ENCODE measurements at regions not wholly inside any gene's neighbourhood (a gene's known extent, or its start where the extent isn't known, plus 50 kb on each side); places are given as distances from the start of the nearest gene placed in this dataset.
A peak's percentile ranks its signal among the peaks of the same experiment; 100 is the strongest.

DNA sequence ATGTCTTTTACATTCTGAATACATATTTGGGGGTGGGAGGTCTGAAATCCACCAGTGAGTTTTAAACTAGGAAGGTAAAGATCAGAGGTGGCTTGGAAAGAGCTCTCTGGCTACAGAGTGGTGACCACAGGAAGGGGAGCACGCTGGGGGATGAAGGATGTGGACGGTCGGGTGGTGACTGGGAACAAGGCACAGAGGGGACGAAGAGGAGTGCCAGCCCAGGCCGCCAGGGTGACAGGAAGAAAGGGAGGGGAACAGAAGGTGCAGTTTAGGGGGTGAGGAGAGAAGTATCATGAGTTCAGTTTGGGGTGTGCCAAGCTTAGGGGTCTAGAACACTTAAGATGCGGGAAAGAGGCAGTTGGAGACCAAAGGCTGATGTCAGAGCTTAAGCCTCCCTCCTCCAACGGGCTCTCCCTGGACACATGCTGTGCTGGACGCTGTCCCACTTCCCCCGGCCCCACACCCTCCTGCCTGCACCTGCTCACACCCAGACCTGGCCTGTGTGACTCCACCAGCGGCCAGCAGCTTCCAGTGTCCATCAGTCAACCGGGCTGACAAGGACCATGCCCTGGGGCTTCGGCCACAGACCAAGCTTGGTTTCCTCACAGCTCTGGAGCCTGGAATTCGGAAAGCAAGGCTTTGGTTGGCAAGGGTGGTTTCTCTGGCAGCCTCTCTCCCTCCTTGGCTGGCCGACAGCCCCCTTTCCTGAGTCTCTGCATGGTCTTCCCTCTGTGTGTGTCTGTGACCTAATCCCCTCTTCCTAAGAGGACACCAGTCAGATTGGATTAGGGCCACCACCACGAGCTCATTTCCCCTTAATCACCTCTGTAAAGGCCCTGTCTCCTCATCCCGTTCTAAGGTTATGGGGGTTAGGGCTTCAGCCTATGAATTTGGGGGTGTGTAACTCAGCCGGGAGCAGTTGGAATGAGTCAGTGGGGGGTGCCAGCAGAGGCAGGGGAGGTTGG, 120.4 kb upstream of the IQSEC1 start:
- H2AFZ ChIP-seq (ENCODE audit: low read length) = no peak overlapping the region
- no peak for DNase-seq (ENCODE audit: low spot score)
- no TSS peak for BruUV-seq (replicated peaks)
- H3K4me1 ChIP-seq (ENCODE audit: insufficient read depth, low read length, poor library complexity, severe bottlenecking) = peaks cover 24% of the 10 kb centered on the region
- H4K20me1 ChIP-seq (ENCODE audit: insufficient read depth, low read length) = no peaks in the 10 kb centered on the region
- TF ChIP-seq EZH2phosphoT487 (IDR thresholded peaks at IDR 0.05; ENCODE audit: borderline replicate concordance, low read depth, low read length) = no peak
- TF ChIP-seq, protein P1, sequence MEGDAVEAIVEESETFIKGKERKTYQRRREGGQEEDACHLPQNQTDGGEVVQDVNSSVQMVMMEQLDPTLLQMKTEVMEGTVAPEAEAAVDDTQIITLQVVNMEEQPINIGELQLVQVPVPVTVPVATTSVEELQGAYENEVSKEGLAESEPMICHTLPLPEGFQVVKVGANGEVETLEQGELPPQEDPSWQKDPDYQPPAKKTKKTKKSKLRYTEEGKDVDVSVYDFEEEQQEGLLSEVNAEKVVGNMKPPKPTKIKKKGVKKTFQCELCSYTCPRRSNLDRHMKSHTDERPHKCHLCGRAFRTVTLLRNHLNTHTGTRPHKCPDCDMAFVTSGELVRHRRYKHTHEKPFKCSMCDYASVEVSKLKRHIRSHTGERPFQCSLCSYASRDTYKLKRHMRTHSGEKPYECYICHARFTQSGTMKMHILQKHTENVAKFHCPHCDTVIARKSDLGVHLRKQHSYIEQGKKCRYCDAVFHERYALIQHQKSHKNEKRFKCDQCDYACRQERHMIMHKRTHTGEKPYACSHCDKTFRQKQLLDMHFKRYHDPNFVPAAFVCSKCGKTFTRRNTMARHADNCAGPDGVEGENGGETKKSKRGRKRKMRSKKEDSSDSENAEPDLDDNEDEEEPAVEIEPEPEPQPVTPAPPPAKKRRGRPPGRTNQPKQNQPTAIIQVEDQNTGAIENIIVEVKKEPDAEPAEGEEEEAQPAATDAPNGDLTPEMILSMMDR (conservative IDR thresholded peaks at IDR 0.05; ENCODE audit: low read length) = no peak
- CTCF ChIA-PET (ENCODE audit: unreplicated experiment) = interaction anchor here (0.9 to 1.0 kb wide), 2 partner anchors 36 to 102 kb away, joined by 3 to 4 read pairs; no protein-coding TSS in a partner anchor
- no peaks in the 10 kb centered on the region for H3K79me2 ChIP-seq (ENCODE audit: insufficient read depth, low read depth, low read length)
- H3K9me2 ChIP-seq (ENCODE audit: insufficient read depth, low read length) = no peaks in the 10 kb centered on the region
- no peak overlapping the region for H3K4me2 ChIP-seq (ENCODE audit: low read length)
- H3K4me3 ChIP-seq (ENCODE audit: low read depth, low read length, poor library complexity, severe bottlenecking) = no peak overlapping the region
- intact Hi-C loops (cut with micrococcal nuclease; ENCODE audit: unreplicated experiment) = no loop called here
- H3K27ac ChIP-seq (ENCODE audit: low read depth, low read length, poor library complexity, severe bottlenecking) = no peak overlapping the region
- no peaks in the 10 kb centered on the region for H3K36me3 ChIP-seq (ENCODE audit: insufficient read depth, low read length)
- H3K9me3 ChIP-seq (ENCODE audit: low read length) = no peaks in the 10 kb centered on the region
- POLR2A ChIA-PET = interaction anchor here (0.6 to 0.7 kb wide), 2 partner anchors 24 to 452 kb away, joined by 3 to 4 read pairs; no protein-coding TSS in a partner anchor

DNA sequence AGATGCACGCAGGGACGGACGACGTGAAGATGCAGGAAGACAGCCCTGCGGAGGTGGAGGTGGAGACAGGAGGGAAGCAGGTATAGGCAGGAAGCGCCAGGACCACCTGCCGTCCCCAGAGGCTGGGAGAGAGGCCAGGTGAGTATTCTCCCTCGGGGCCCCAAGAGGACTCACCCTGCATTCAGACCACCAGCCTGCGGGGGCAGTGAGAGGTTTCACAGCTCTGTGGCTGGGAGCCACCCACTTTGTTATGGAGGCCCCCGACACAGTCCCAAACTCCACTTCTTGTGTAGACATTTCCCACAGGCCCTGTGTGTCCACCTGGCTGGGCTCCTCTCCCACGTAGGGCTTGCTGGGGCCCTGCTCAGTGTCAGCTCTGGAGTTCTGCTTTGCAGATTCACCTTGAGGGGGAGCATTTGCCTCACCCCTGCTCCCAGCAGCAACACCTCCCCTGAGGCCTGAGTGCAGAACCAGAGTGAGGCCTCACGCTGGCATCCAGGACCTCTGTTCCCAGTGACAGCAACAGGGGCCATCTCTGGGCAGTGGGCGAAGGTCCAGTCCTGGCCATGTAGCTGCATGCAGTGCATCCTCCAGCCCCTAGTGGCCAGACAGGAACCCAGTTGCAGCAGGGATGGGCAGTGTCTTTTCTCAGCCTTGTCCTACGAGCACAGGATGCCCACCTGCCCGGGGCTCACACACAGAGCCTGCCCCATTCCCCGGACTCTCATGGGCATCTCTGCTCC, 119.4 kb upstream of the IQSEC1 start:
- DNase-seq (ENCODE audit: low spot score) = no peak
- H3K4me3 ChIP-seq (ENCODE audit: low read depth, low read length, poor library complexity, severe bottlenecking) = no peak overlapping the region
- BruUV-seq (replicated peaks) = no TSS peak
- H3K4me1 ChIP-seq (ENCODE audit: insufficient read depth, low read length, poor library complexity, severe bottlenecking) = peaks cover 24% of the 10 kb centered on the region
- ChIA-PET CTCF (ENCODE audit: unreplicated experiment) (interaction anchor here (1.0 kb wide), 1 partner anchor 101 kb away, joined by 4 read pairs; no protein-coding TSS in a partner anchor), POLR2A (interaction anchor here (0.7 kb wide), 1 partner anchor 23 kb away, joined by 4 read pairs; no protein-coding TSS in a partner anchor)
- H3K27ac ChIP-seq (ENCODE audit: low read depth, low read length, poor library complexity, severe bottlenecking) = no peak overlapping the region
- H3K9me2 ChIP-seq (ENCODE audit: insufficient read depth, low read length) = no peaks in the 10 kb centered on the region
- H3K4me2 ChIP-seq (ENCODE audit: low read length) = no peak overlapping the region
- H3K79me2 ChIP-seq (ENCODE audit: insufficient read depth, low read depth, low read length) = no peaks in the 10 kb centered on the region
- no peaks in the 10 kb centered on the region for H4K20me1 ChIP-seq (ENCODE audit: insufficient read depth, low read length)
- TF ChIP-seq EZH2phosphoT487 (IDR thresholded peaks at IDR 0.05; ENCODE audit: borderline replicate concordance, low read depth, low read length) = no peak
- TF ChIP-seq, protein P1 (conservative IDR thresholded peaks at IDR 0.05; ENCODE audit: low read length) = peak; percentile 56; the same call in 1 of the 2 replicates
- no peaks in the 10 kb centered on the region for H3K36me3 ChIP-seq (ENCODE audit: insufficient read depth, low read length)
- no peaks in the 10 kb centered on the region for H3K9me3 ChIP-seq (ENCODE audit: low read length)
- intact Hi-C loops (cut with micrococcal nuclease; ENCODE audit: unreplicated experiment) = no loop called here
- H2AFZ ChIP-seq (ENCODE audit: low read length) = no peak overlapping the region

All from OCI-LY7 (cell line).